Mesendoderm (in vitro differentiated cells): ENCODE measurements at regions not wholly inside any gene's neighbourhood (a gene's known extent, or its start where the extent isn't known, plus 50 kb on each side); places are given as distances from the start of the nearest gene placed in this dataset.
A peak's percentile ranks its signal among the peaks of the same experiment; 100 is the strongest.

ENCODE experiments used
- DNase-seq: peaks from one replicate; pipeline ENCODE4 v3.0.0; 2013
- H2AK5ac ChIP-seq: 2 replicates; pipeline ENCODE4 v1.6.1; 2013; ENCODE audit warnings: low read length, inconsistent platforms
- H2BK120ac ChIP-seq: 2 replicates; pipeline ENCODE4 v1.6.1; 2013; ENCODE audit warnings: low read depth, mild to moderate bottlenecking, low read length, moderate library complexity, mixed read lengths
- H2BK15ac ChIP-seq: replicated peaks from 2 replicates; pipeline ENCODE4 v1.6.1; 2013; ENCODE audit warnings: low read depth, mild to moderate bottlenecking, moderate library complexity
- H2BK5ac ChIP-seq: 2 replicates; pipeline ENCODE4 v1.6.1; 2013; ENCODE audit warnings: low read length, inconsistent platforms
- H3K18ac ChIP-seq: 2 replicates; pipeline ENCODE4 v1.6.1; 2013; ENCODE audit warnings: mild to moderate bottlenecking, low read length, mixed read lengths
- H3K23ac ChIP-seq: one replicate; pipeline ENCODE4 v1.6.1; 2013; ENCODE audit warnings: low read length
- H3K27ac ChIP-seq: 2 replicates; pipeline ENCODE4 v1.5.1; 2013; ENCODE audit warnings: low read depth, mild to moderate bottlenecking, inconsistent platforms, low read length, moderate library complexity
- H3K27me3 ChIP-seq: 2 replicates; pipeline ENCODE4 v1.6.1; 2013; ENCODE audit warnings: low read length, control low read depth, mild to moderate bottlenecking, inconsistent platforms; ENCODE audit not compliant: insufficient read depth, poor library complexity
- H3K36me3 ChIP-seq: 2 replicates; pipeline ENCODE4 v1.6.1; 2013; ENCODE audit warnings: low read length, inconsistent platforms; ENCODE audit not compliant: control insufficient read depth, insufficient read depth
- H3K4ac ChIP-seq: one replicate; pipeline ENCODE4 v1.6.1; 2013; ENCODE audit warnings: low read depth, mild to moderate bottlenecking, low read length, moderate library complexity
- H3K4me1 ChIP-seq: 2 replicates; pipeline ENCODE4 v1.6.1; 2013; ENCODE audit warnings: low read depth, low read length, inconsistent platforms; ENCODE audit not compliant: control insufficient read depth
- H3K4me2 ChIP-seq: 2 replicates; pipeline ENCODE4 v1.6.1; 2013; ENCODE audit warnings: low read length
- H3K4me3 ChIP-seq: 2 replicates; pipeline ENCODE4 v1.5.1; 2013; ENCODE audit warnings: mild to moderate bottlenecking, low read length
- H3K56ac ChIP-seq: one replicate; pipeline ENCODE4 v1.6.1; 2013; ENCODE audit warnings: low read length
- H3K79me1 ChIP-seq: 2 replicates; pipeline ENCODE4 v1.6.1; 2013; ENCODE audit warnings: low read length, inconsistent platforms
- H3K79me2 ChIP-seq: 2 replicates; pipeline ENCODE4 v1.6.1; 2013; ENCODE audit warnings: mild to moderate bottlenecking, low read length; ENCODE audit not compliant: control insufficient read depth, insufficient read depth
- H3K9ac ChIP-seq: 2 replicates; pipeline ENCODE4 v1.6.1; 2013; ENCODE audit warnings: low read length, inconsistent platforms
- H4K5ac ChIP-seq: one replicate; pipeline ENCODE4 v1.6.1; 2013; ENCODE audit warnings: low read length
- H4K8ac ChIP-seq: one replicate; pipeline ENCODE4 v1.6.1; 2013; ENCODE audit warnings: low read depth, mild to moderate bottlenecking, control low read depth, low read length, moderate library complexity
- WGBS: extraction: QIAGEN DNeasy Blood & Tissue Kit; methylation state at CpG from one replicate; pipeline ENCODE4 v1.1.7; 2013; ENCODE audit warnings: low lambda C conversion rate, missing lambda C conversion rate; ENCODE audit not compliant: insufficient coverage; ENCODE audit errors: extremely low coverage; 5-methylcytosine and 5-hydroxymethylcytosine counted together

GRCh38 chr11:92387859-92388258 lies 163.2 kb downstream of the FAT3 start:
- no peak overlapping the region for H2BK5ac ChIP-seq
- no peak overlapping the region for H2BK120ac ChIP-seq
- H3K18ac ChIP-seq, result no peak overlapping the region
- no peak overlapping the region for H3K23ac ChIP-seq
- no peak overlapping the region for H3K27ac ChIP-seq
- H3K9ac ChIP-seq, result no peak overlapping the region
- no peak overlapping the region for H4K8ac ChIP-seq
- peaks cover 8% of the 10 kb centered on the region for H3K4me1 ChIP-seq
- H3K79me1 ChIP-seq, result peaks cover 11% of the 10 kb centered on the region
- H2BK15ac ChIP-seq, result no peak overlapping the region
- no peaks in the 10 kb centered on the region for H3K36me3 ChIP-seq
- no peak overlapping the region for H4K5ac ChIP-seq
- DNase-seq, result no peak
- no peak overlapping the region for H3K4me3 ChIP-seq
- H2AK5ac ChIP-seq, result no peak overlapping the region
- no peak overlapping the region for H3K4me2 ChIP-seq
- peaks cover 7% of the 10 kb centered on the region for H3K79me2 ChIP-seq
- H3K4ac ChIP-seq, result no peak overlapping the region
- H3K27me3 ChIP-seq, result no peaks in the 10 kb centered on the region
- H3K56ac ChIP-seq, result no peak overlapping the region

- no peak overlapping the region for H4K8ac ChIP-seq
- no peak overlapping the region for H3K9ac ChIP-seq
- WGBS, result no CpG with 5 or more reads among the region's 1 CpG
- no peak overlapping the region for H2AK5ac ChIP-seq
- no peak overlapping the region for H3K4me3 ChIP-seq
- no peaks in the 10 kb centered on the region for H3K36me3 ChIP-seq
- DNase-seq, result no peak
- no peak overlapping the region for H4K5ac ChIP-seq
- no peaks in the 10 kb centered on the region for H3K27me3 ChIP-seq
- H2BK5ac ChIP-seq, result no peak overlapping the region
- H2BK120ac ChIP-seq, result no peak overlapping the region
- no peak overlapping the region for H3K18ac ChIP-seq
- peaks cover 7% of the 10 kb centered on the region for H3K79me2 ChIP-seq
- H3K56ac ChIP-seq, result no peak overlapping the region
- H3K27ac ChIP-seq, result no peak overlapping the region
- peaks cover 15% of the 10 kb centered on the region for H3K79me1 ChIP-seq
- H2BK15ac ChIP-seq, result no peak overlapping the region
- H3K4ac ChIP-seq, result no peak overlapping the region
- peaks cover 8% of the 10 kb centered on the region for H3K4me1 ChIP-seq
- H3K4me2 ChIP-seq, result no peak overlapping the region
- H3K23ac ChIP-seq, result no peak overlapping the region
Observed at GRCh38 chr11:92388380-92388779, 163.8 kb downstream of the FAT3 start.

GRCh38 chr11:92390783-92391182 lies 166.2 kb downstream of the FAT3 start:
- H3K23ac ChIP-seq, result no peak overlapping the region
- no peak overlapping the region for H3K9ac ChIP-seq
- H3K4me3 ChIP-seq, result no peak overlapping the region
- no peak overlapping the region for H4K8ac ChIP-seq
- no peak overlapping the region for H3K18ac ChIP-seq
- H4K5ac ChIP-seq, result no peak overlapping the region
- H3K4me2 ChIP-seq, result no peak overlapping the region
- no peak overlapping the region for H3K56ac ChIP-seq
- H2BK15ac ChIP-seq, result no peak overlapping the region
- peaks cover 15% of the 10 kb centered on the region for H3K79me1 ChIP-seq
- H3K79me2 ChIP-seq, result peaks cover 7% of the 10 kb centered on the region
- H3K4ac ChIP-seq, result no peak overlapping the region
- H3K36me3 ChIP-seq, result no peaks in the 10 kb centered on the region
- no peak overlapping the region for H2AK5ac ChIP-seq
- peaks cover 3% of the 10 kb centered on the region for H3K4me1 ChIP-seq
- no peak for DNase-seq
- no peak overlapping the region for H3K27ac ChIP-seq
- H2BK5ac ChIP-seq, result no peak overlapping the region
- H3K27me3 ChIP-seq, result no peaks in the 10 kb centered on the region
- H2BK120ac ChIP-seq, result no peak overlapping the region

GRCh38 chr11:92391364-92391763 lies 166.7 kb downstream of the FAT3 start:
- Histone ChIP-seq H2BK120ac (no peak overlapping the region), H2BK5ac (no peak overlapping the region), H3K27ac (no peak overlapping the region), H3K4me3 (no peak overlapping the region), H2AK5ac (no peak overlapping the region), H2BK15ac (no peak overlapping the region), H3K56ac (no peak overlapping the region), H4K5ac (no peak overlapping the region), H3K27me3 (no peaks in the 10 kb centered on the region), H4K8ac (no peak overlapping the region), H3K4me2 (no peak overlapping the region), H3K9ac (no peak overlapping the region), H3K4me1 (peaks cover 3% of the 10 kb centered on the region), H3K79me1 (peaks cover 15% of the 10 kb centered on the region), H3K79me2 (peaks cover 7% of the 10 kb centered on the region), H3K4ac (no peak overlapping the region), H3K18ac (peak overlapping the region; percentile 16), H3K23ac (no peak overlapping the region), H3K36me3 (no peaks in the 10 kb centered on the region)
- DNase-seq, result no peak

GRCh38 chr11:92391808-92392207 lies 167.2 kb downstream of the FAT3 start:
- WGBS, result no CpG with 5 or more reads among the region's 6 CpGs
- Histone ChIP-seq H4K5ac (no peak overlapping the region), H3K9ac (no peak overlapping the region), H2BK5ac (no peak overlapping the region), H3K18ac (no peak overlapping the region), H2BK15ac (no peak overlapping the region), H3K79me2 (peaks cover 7% of the 10 kb centered on the region), H2AK5ac (no peak overlapping the region), H3K79me1 (peaks cover 13% of the 10 kb centered on the region), H3K36me3 (no peaks in the 10 kb centered on the region), H3K23ac (no peak overlapping the region), H3K4me3 (no peak overlapping the region), H4K8ac (no peak overlapping the region), H3K4me1 (peaks cover 3% of the 10 kb centered on the region), H3K4ac (no peak overlapping the region), H3K27me3 (no peaks in the 10 kb centered on the region), H3K4me2 (no peak overlapping the region), H3K27ac (no peak overlapping the region), H2BK120ac (no peak overlapping the region), H3K56ac (no peak overlapping the region)
- DNase-seq, result no peak

- H4K5ac ChIP-seq, result no peak overlapping the region
- no peak overlapping the region for H2BK15ac ChIP-seq
- H3K36me3 ChIP-seq, result no peaks in the 10 kb centered on the region
- no peak overlapping the region for H3K4me3 ChIP-seq
- DNase-seq, result no peak
- no peak overlapping the region for H3K56ac ChIP-seq
- H3K79me2 ChIP-seq, result peaks cover 7% of the 10 kb centered on the region
- H3K23ac ChIP-seq, result no peak overlapping the region
- no CpG with 5 or more reads among the region's 5 CpGs for WGBS
- H3K4ac ChIP-seq, result no peak overlapping the region
- no peak overlapping the region for H3K18ac ChIP-seq
- H3K27me3 ChIP-seq, result no peaks in the 10 kb centered on the region
- no peak overlapping the region for H3K4me2 ChIP-seq
- no peak overlapping the region for H3K9ac ChIP-seq
- H2BK120ac ChIP-seq, result no peak overlapping the region
- no peak overlapping the region for H2BK5ac ChIP-seq
- no peak overlapping the region for H2AK5ac ChIP-seq
- H3K79me1 ChIP-seq, result peaks cover 11% of the 10 kb centered on the region
- peaks cover 3% of the 10 kb centered on the region for H3K4me1 ChIP-seq
- H3K27ac ChIP-seq, result no peak overlapping the region
- no peak overlapping the region for H4K8ac ChIP-seq
Observed at GRCh38 chr11:92393218-92393617, 168.6 kb downstream of the FAT3 start.
